Parathyroid adenoma (tissue), 2 donors: ENCODE measurements at regions not wholly inside any gene's neighbourhood (a gene's known extent, or its start where the extent isn't known, plus 50 kb on each side); places are given as distances from the start of the nearest gene placed in this dataset.

ENCODE experiments used
- H2AFZ ChIP-seq: fragments of 300-600 bp; sonication (generic); one replicate; pipeline ENCODE4 v1.7.0; 2017; ENCODE audit warnings: antibody characterized with exemption, mild to moderate bottlenecking
- H3K27ac ChIP-seq: fragments of 300-600 bp; sonication (generic); one replicate; pipeline ENCODE4 v1.7.0; 2017
- H3K27me3 ChIP-seq: fragments of 300-600 bp; sonication (generic); one replicate; pipeline ENCODE4 v1.7.0; 2017; ENCODE audit warnings: low read length; ENCODE audit not compliant: control insufficient read depth, insufficient read depth
- H3K36me3 ChIP-seq: fragments of 300-600 bp; sonication (generic); one replicate; pipeline ENCODE4 v1.7.0; 2017; ENCODE audit warnings: low read length; ENCODE audit not compliant: control insufficient read depth, insufficient read depth
- H3K4me1 ChIP-seq: fragments of 300-600 bp; sonication (generic); one replicate; pipeline ENCODE4 v1.7.0; 2017; ENCODE audit warnings: control low read depth
- H3K4me2 ChIP-seq: fragments of 300-600 bp; sonication (generic); one replicate; pipeline ENCODE4 v1.7.0; 2017; ENCODE audit warnings: low read length
- H3K4me3 ChIP-seq: fragments of 300-600 bp; sonication (generic); one replicate; pipeline ENCODE4 v1.7.0; 2017; ENCODE audit warnings: low read depth, low read length
- H3K79me2 ChIP-seq: fragments of 300-600 bp; sonication (generic); one replicate; pipeline ENCODE4 v1.7.0; 2017; ENCODE audit warnings: control low read depth
- H3K9ac ChIP-seq: fragments of 300-600 bp; sonication (generic); one replicate; pipeline ENCODE4 v1.7.0; 2017; ENCODE audit warnings: mild to moderate bottlenecking
- H3K9me3 ChIP-seq: fragments of 300-600 bp; sonication (generic); one replicate; pipeline ENCODE4 v1.7.0; 2017; ENCODE audit warnings: low read length; ENCODE audit not compliant: control insufficient read depth
- CTCF ChIP-seq: fragments of 300-600 bp; sonication (generic); IDR thresholded peaks from one replicate; pipeline ENCODE4 v1.7.0; 2017; ENCODE audit warnings: antibody characterized with exemption, mild to moderate bottlenecking
- donor health status: primary hyperparathyroidism.

- TF ChIP-seq CTCF: no peak
- H3K27ac ChIP-seq: no peak overlapping the region
These were observed 225.1 kb upstream of the FSHR start for GRCh38 chr2:49379406-49379805.

GRCh38 chr2:49371128-49371701, 216.9 kb upstream of the FSHR start:
- Histone ChIP-seq H3K4me2 (no peak overlapping the region), H3K9ac (no peak overlapping the region), H3K9me3 (no peaks in the 10 kb centered on the region), H3K4me3 (no peak overlapping the region), H3K27me3 (no peaks in the 10 kb centered on the region), H2AFZ (no peak overlapping the region), H3K36me3 (no peaks in the 10 kb centered on the region), H3K27ac (no peak overlapping the region), H3K79me2 (no peaks in the 10 kb centered on the region), H3K4me1 (no peaks in the 10 kb centered on the region)
- no peak for TF ChIP-seq CTCF

More at GRCh38 chr2:49379406-49379805, 225.1 kb upstream of the FSHR start:
- H3K4me2 ChIP-seq: no peak overlapping the region
- H3K27me3 ChIP-seq: no peaks in the 10 kb centered on the region
- H3K36me3 ChIP-seq: no peaks in the 10 kb centered on the region
- no peaks in the 10 kb centered on the region for H3K79me2 ChIP-seq
- H3K4me1 ChIP-seq: no peaks in the 10 kb centered on the region
- no peak overlapping the region for H3K9ac ChIP-seq
- no peak overlapping the region for H3K4me3 ChIP-seq
- H2AFZ ChIP-seq: no peak overlapping the region
- no peaks in the 10 kb centered on the region for H3K9me3 ChIP-seq

GRCh38 chr2:49369650-49370049, 215.3 kb upstream of the FSHR start:
- no peak for TF ChIP-seq CTCF
- H3K27ac ChIP-seq: no peak overlapping the region
- no peak overlapping the region for H2AFZ ChIP-seq
- no peak overlapping the region for H3K9ac ChIP-seq
- no peaks in the 10 kb centered on the region for H3K4me1 ChIP-seq
- no peak overlapping the region for H3K4me3 ChIP-seq
- no peaks in the 10 kb centered on the region for H3K79me2 ChIP-seq
- no peaks in the 10 kb centered on the region for H3K27me3 ChIP-seq
- H3K9me3 ChIP-seq: no peaks in the 10 kb centered on the region
- H3K4me2 ChIP-seq: no peak overlapping the region
- H3K36me3 ChIP-seq: no peaks in the 10 kb centered on the region

GRCh38 chr2:49369101-49369500, 214.8 kb upstream of the FSHR start:
- H3K4me1 ChIP-seq: no peaks in the 10 kb centered on the region
- H3K4me2 ChIP-seq: no peak overlapping the region
- no peak for TF ChIP-seq CTCF
- H3K4me3 ChIP-seq: no peak overlapping the region
- no peak overlapping the region for H2AFZ ChIP-seq
- no peaks in the 10 kb centered on the region for H3K79me2 ChIP-seq
- H3K36me3 ChIP-seq: no peaks in the 10 kb centered on the region
- H3K9ac ChIP-seq: no peak overlapping the region
- no peaks in the 10 kb centered on the region for H3K9me3 ChIP-seq
- no peak overlapping the region for H3K27ac ChIP-seq
- H3K27me3 ChIP-seq: no peaks in the 10 kb centered on the region

- Histone ChIP-seq H3K4me3 (no peak overlapping the region), H3K4me2 (no peak overlapping the region), H3K27ac (no peak overlapping the region), H3K79me2 (no peaks in the 10 kb centered on the region), H3K36me3 (no peaks in the 10 kb centered on the region), H3K9me3 (no peaks in the 10 kb centered on the region), H3K9ac (no peak overlapping the region), H2AFZ (no peak overlapping the region), H3K27me3 (no peaks in the 10 kb centered on the region), H3K4me1 (no peaks in the 10 kb centered on the region)
- no peak for TF ChIP-seq CTCF
These were observed 212.7 kb upstream of the FSHR start for GRCh38 chr2:49367003-49367402.
